ENCODE measurements at regions not wholly inside any gene's neighbourhood (a gene's known extent, or its start where the extent isn't known, plus 50 kb on each side); places are given as distances from the start of the nearest gene placed in this dataset.

DNA sequence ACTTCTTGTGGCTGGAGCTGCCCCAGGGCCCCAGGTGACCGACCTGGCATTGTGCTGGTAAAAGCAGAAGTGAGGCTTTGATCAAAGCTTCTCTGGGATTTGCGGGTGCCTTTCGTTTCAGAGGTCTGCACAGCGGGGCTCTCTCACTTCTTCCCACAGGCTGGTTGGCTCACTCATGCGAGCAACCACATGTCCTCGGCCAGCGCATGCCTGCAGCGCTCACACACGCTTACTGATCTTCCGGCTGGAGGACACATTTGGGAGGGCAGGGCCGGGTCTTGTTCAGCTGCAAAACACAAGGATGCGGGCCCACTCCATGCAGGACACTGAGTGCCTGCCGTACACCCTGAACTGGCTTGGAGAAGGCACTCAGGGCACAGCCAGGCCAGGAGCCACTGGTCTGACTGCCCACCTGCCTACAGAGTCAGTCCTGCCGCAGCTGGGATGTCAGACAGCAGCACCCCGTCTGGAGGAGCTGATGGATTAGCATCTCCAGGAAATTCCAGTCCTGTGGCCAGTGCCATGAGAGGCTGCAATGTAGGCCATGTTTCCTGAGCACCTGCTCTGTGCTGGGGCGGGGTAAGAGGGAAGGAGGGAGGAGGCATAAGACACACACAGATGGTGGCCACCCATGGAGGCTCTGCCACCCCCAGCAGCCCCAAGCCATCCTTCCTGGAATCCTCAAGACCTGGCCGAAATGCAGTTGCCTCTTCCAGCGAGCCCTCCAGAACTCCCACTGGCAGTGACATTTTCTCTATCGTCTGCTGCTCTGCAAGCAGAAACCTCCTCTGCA is 1383.2 kb downstream of the BRD1 start:
- TF ChIP-seq POLR2AphosphoS5 (IDR thresholded peaks at IDR 0.05; ENCODE audit: borderline replicate concordance, low read depth, low read length) = no peak
- TF ChIP-seq EZH2 (IDR thresholded peaks at IDR 0.05) = no peak
- TF ChIP-seq FOXP2 (optimal IDR thresholded peaks at IDR 0.05; ENCODE audit: control extremely low read depth, extremely low read length, insufficient read depth) = no peak
